ENCODE measurements at regions not wholly inside any gene's neighbourhood (a gene's known extent, or its start where the extent isn't known, plus 50 kb on each side); places are given as distances from the start of the nearest gene placed in this dataset.

- H3K27me3 ChIP-seq (replicated peaks; ENCODE audit: insufficient read depth, low read depth, low read length, poor library complexity): no peaks in the 10 kb centered on the region
- DNase-seq (ENCODE audit: low spot score): no peak
- no peak overlapping the region for H3K4me3 ChIP-seq (ENCODE audit: low read depth, low read length, poor library complexity, severe bottlenecking)
- intact Hi-C loops (cut with micrococcal nuclease; ENCODE audit: unreplicated experiment): no loop called here
- H3K9me3 ChIP-seq (ENCODE audit: low read depth, low read length, poor library complexity, severe bottlenecking): peaks cover 3% of the 10 kb centered on the region
- POLR2A ChIA-PET (ENCODE audit: low non-redundant PET): no interaction called here
- H3K27ac ChIP-seq (ENCODE audit: low read depth, low read length, poor library complexity, severe bottlenecking): no peak overlapping the region
- TF ChIP-seq, protein P1, sequence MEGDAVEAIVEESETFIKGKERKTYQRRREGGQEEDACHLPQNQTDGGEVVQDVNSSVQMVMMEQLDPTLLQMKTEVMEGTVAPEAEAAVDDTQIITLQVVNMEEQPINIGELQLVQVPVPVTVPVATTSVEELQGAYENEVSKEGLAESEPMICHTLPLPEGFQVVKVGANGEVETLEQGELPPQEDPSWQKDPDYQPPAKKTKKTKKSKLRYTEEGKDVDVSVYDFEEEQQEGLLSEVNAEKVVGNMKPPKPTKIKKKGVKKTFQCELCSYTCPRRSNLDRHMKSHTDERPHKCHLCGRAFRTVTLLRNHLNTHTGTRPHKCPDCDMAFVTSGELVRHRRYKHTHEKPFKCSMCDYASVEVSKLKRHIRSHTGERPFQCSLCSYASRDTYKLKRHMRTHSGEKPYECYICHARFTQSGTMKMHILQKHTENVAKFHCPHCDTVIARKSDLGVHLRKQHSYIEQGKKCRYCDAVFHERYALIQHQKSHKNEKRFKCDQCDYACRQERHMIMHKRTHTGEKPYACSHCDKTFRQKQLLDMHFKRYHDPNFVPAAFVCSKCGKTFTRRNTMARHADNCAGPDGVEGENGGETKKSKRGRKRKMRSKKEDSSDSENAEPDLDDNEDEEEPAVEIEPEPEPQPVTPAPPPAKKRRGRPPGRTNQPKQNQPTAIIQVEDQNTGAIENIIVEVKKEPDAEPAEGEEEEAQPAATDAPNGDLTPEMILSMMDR (conservative IDR thresholded peaks at IDR 0.05; ENCODE audit: low read depth, low read length): no peak
- no peak for TF ChIP-seq EZH2 (IDR thresholded peaks at IDR 0.05; ENCODE audit: borderline replicate concordance, low read depth, low read length, poor library complexity, severe bottlenecking)
- H3K4me1 ChIP-seq (ENCODE audit: insufficient read depth, low read length, poor library complexity, severe bottlenecking): no peaks in the 10 kb centered on the region
- no TSS peak for BruUV-seq (replicated peaks)
- CTCF ChIA-PET: no interaction called here
- H3K36me3 ChIP-seq (ENCODE audit: insufficient read depth, low read length, poor library complexity, severe bottlenecking): no peaks in the 10 kb centered on the region
Observed at GRCh38 chr4:135694066-135694465, 1492.5 kb upstream of the PABPC4L start.

DNA sequence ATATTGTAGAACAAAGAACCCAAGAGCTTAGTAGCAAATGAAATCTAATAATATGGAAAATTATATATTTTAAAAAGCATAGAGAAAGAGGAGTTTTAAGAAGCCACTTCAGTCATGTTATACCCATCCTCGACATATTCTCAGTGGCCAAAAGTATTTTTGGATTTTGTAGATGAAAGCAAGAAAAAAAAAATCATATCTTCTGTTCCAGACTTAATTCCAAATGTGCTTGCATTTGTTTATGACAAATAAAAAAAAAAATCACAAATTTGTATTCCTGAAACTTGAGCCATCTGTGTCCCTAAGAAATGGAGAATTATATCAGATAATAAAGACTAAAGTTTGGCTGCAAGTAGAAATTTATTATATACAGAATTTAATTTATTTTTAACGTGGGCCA is 1482.4 kb upstream of the PABPC4L start:
- TF ChIP-seq, protein P1 (conservative IDR thresholded peaks at IDR 0.05; ENCODE audit: low read depth, low read length): no peak
- no peak for TF ChIP-seq EZH2 (IDR thresholded peaks at IDR 0.05; ENCODE audit: borderline replicate concordance, low read depth, low read length, poor library complexity, severe bottlenecking)
- Histone ChIP-seq H3K27ac (ENCODE audit: low read depth, low read length, poor library complexity, severe bottlenecking) (no peak overlapping the region), H3K36me3 (ENCODE audit: insufficient read depth, low read length, poor library complexity, severe bottlenecking) (no peaks in the 10 kb centered on the region), H3K27me3 (replicated peaks; ENCODE audit: insufficient read depth, low read depth, low read length, poor library complexity) (no peaks in the 10 kb centered on the region), H3K9me3 (ENCODE audit: low read depth, low read length, poor library complexity, severe bottlenecking) (no peaks in the 10 kb centered on the region), H3K4me3 (ENCODE audit: low read depth, low read length, poor library complexity, severe bottlenecking) (no peak overlapping the region), H3K4me1 (ENCODE audit: insufficient read depth, low read length, poor library complexity, severe bottlenecking) (no peaks in the 10 kb centered on the region)
- intact Hi-C loops (cut with micrococcal nuclease; ENCODE audit: unreplicated experiment): no loop called here
- no TSS peak for BruUV-seq (replicated peaks)
- ChIA-PET POLR2A (ENCODE audit: low non-redundant PET) (no interaction called here), CTCF (no interaction called here)
- DNase-seq (ENCODE audit: low spot score): no peak

GRCh38 chr4:135672202-135672601 is 1470.6 kb upstream of the PABPC4L start:
- Histone ChIP-seq H3K27me3 (replicated peaks; ENCODE audit: insufficient read depth, low read depth, low read length, poor library complexity) (no peaks in the 10 kb centered on the region), H3K4me3 (ENCODE audit: low read depth, low read length, poor library complexity, severe bottlenecking) (no peak overlapping the region), H3K4me1 (ENCODE audit: insufficient read depth, low read length, poor library complexity, severe bottlenecking) (no peaks in the 10 kb centered on the region), H3K27ac (ENCODE audit: low read depth, low read length, poor library complexity, severe bottlenecking) (no peak overlapping the region), H3K36me3 (ENCODE audit: insufficient read depth, low read length, poor library complexity, severe bottlenecking) (no peaks in the 10 kb centered on the region), H3K9me3 (ENCODE audit: low read depth, low read length, poor library complexity, severe bottlenecking) (no peaks in the 10 kb centered on the region)
- BruUV-seq (replicated peaks): no TSS peak
- no peak for TF ChIP-seq EZH2 (IDR thresholded peaks at IDR 0.05; ENCODE audit: borderline replicate concordance, low read depth, low read length, poor library complexity, severe bottlenecking)
- TF ChIP-seq, protein P1 (conservative IDR thresholded peaks at IDR 0.05; ENCODE audit: low read depth, low read length): no peak
- DNase-seq (ENCODE audit: low spot score): no peak
- ChIA-PET POLR2A (ENCODE audit: low non-redundant PET) (no interaction called here), CTCF (no interaction called here)
- intact Hi-C loops (cut with micrococcal nuclease; ENCODE audit: unreplicated experiment): no loop called here

All from A673 (cell line).